Panc1 (cell line): ENCODE measurements at regions not wholly inside any gene's neighbourhood (a gene's known extent, or its start where the extent isn't known, plus 50 kb on each side); places are given as distances from the start of the nearest gene placed in this dataset.

ENCODE experiments used
- ATAC-seq: fragments of 200-7000 bp; cut with Tn5 transposase; 2 replicates; pipeline ENCODE4 v1.9.1; 2020; ENCODE audit warnings: mild to moderate bottlenecking, moderate library complexity
- BruUV-seq: library from RNA; stranded (reverse); fragments of 400-500 nt; replicated peaks from 2 replicates; lab custom pipeline; 2021; lab: Mats Ljungman, UMichigan
- CTCF ChIA-PET: fragments of 300-600 bp; sonication (Branson Sonifier 250); formaldehyde crosslinking; loops from one replicate; lab custom pipeline; 2022; ENCODE audit warnings: antibody characterized with exemption; lab: Charles Lee
- POLR2A ChIA-PET: fragments of 300-600 bp; sonication (Branson Sonifier 250); formaldehyde crosslinking; loops from one replicate; lab custom pipeline; 2022; ENCODE audit warnings: antibody characterized with exemption; lab: Charles Lee
- DNase-seq: peaks from one replicate; pipeline ENCODE4 v3.0.0-alpha.2; 2010; ENCODE audit warnings: low read depth, low spot score
- H3K27ac ChIP-seq: 2 replicates; pipeline ENCODE4 v1.5.1; 2011; ENCODE audit warnings: mild to moderate bottlenecking, low read length, inconsistent platforms
- H3K27me3 ChIP-seq: fragments of 200-500 bp; sonication (Bioruptor generic); 2 replicates; pipeline ENCODE4 v1.6.0; 2014; ENCODE audit warnings: low read length, inconsistent platforms; ENCODE audit not compliant: control insufficient read depth, insufficient read depth
- H3K36me3 ChIP-seq: fragments of 200-500 bp; sonication (Bioruptor generic); 2 replicates; pipeline ENCODE4 v1.5.1; 2014; ENCODE audit warnings: inconsistent platforms, mild to moderate bottlenecking, low read length, moderate library complexity; ENCODE audit not compliant: control insufficient read depth, insufficient read depth
- H3K4me1 ChIP-seq: 2 replicates; pipeline ENCODE4 v1.5.1; 2011; ENCODE audit warnings: inconsistent platforms, mild to moderate bottlenecking, low read length, moderate library complexity; ENCODE audit not compliant: control insufficient read depth, insufficient read depth
- H3K4me3 ChIP-seq, 2 experiments: 2 replicates each; pipeline ENCODE4 v1.5.1; 2011 to 2012; ENCODE audit warnings: low read depth in 2 of 2, low read length in 2 of 2, mild to moderate bottlenecking in 2 of 2, inconsistent platforms in 1 of 2, moderate library complexity in 1 of 2
- H3K9me3 ChIP-seq: fragments of 200-500 bp; sonication (Bioruptor generic); 2 replicates; pipeline ENCODE4 v1.5.1; 2014; ENCODE audit warnings: low read depth, mild to moderate bottlenecking, inconsistent platforms, low read length, moderate library complexity; ENCODE audit not compliant: control insufficient read depth, insufficient read depth
- POLR2AphosphoS5 ChIP-seq: IDR thresholded peaks from 2 replicates; pipeline ENCODE4 v1.6.1; 2012; ENCODE audit warnings: mild to moderate bottlenecking, low read depth, low read length, moderate library complexity
- SIN3A ChIP-seq: IDR thresholded peaks from 2 replicates; pipeline ENCODE4 v1.6.1; 2012; ENCODE audit warnings: low read depth, mild to moderate bottlenecking, low read length, moderate library complexity, borderline replicate concordance; ENCODE audit not compliant: insufficient read depth
- TCF7L2 ChIP-seq: IDR thresholded peaks from 2 replicates; pipeline ENCODE4 v1.6.1; 2011; ENCODE audit warnings: mild to moderate bottlenecking, low read depth, low read length, inconsistent platforms
- in situ Hi-C: cut with HindIII; loops from 2 replicates; pipeline ENCODE4 v1.10.0; 2016; ENCODE audit warnings: low sequenced_read_pairs, low pct_unique_long_range_greater_than_20kb
- intact Hi-C: fragments of 100-400 bp; cut with micrococcal nuclease; formaldehyde crosslinking; loops from one replicate; pipeline ENCODE4 v1.10.0; 2022; ENCODE audit not compliant: unreplicated experiment
- TF ChIP-seq, protein P1 (sequence below), 2 experiments: IDR thresholded peaks; 2 replicates each; pipeline ENCODE4 v1.6.1; 2011 to 2012; ENCODE audit warnings: low read depth in 2 of 2, control low read depth in 1 of 2, low read length in 1 of 2, mild to moderate bottlenecking in 1 of 2, moderate library complexity in 1 of 2; ENCODE audit not compliant: insufficient read depth in 1 of 2
- TF ChIP-seq, protein P2 (sequence below): fragments of 450-650 bp; IDR thresholded peaks from 2 replicates; pipeline ENCODE4 v1.5.1; 2017; ENCODE audit warnings: mild to moderate bottlenecking

DNA sequence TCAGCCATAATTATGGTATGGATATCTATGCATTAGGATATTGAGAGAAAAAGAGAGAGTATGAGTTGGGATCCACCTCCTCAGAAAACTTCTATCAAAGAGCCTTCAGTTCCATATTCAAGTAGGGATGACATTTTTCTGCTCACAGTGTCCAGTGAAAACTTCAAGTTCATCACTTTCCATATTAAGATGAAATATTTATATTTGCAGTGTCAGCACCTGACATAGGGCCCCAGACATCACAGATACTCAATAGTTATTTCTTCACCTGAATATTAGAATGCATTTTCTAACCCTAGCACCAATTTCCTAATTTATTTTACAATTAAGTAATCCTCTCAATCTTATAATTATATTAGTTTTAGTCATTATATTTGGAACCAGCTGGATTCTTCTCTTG is 318.0 kb upstream of the MGAT4C start:
- no peak for ATAC-seq
- intact Hi-C loops (no loop called here), in situ Hi-C loops (no loop called here)
- Histone ChIP-seq H3K9me3 (0 out of 2 replicates have a peak, but pooled peaks cover 3% of the 10 kb centered on the region), H3K27me3 (no peaks in the 10 kb centered on the region), H3K36me3 (no peaks in the 10 kb centered on the region), H3K27ac (no peak overlapping the region), H3K4me1 (no peaks in the 10 kb centered on the region), H3K4me3 (no peak overlapping the region)
- CTCF ChIA-PET, result no interaction called here
- no TSS peak for BruUV-seq
- TF ChIP-seq TCF7L2, result no peak
- TF ChIP-seq SIN3A, result no peak
- TF ChIP-seq, protein P1, sequence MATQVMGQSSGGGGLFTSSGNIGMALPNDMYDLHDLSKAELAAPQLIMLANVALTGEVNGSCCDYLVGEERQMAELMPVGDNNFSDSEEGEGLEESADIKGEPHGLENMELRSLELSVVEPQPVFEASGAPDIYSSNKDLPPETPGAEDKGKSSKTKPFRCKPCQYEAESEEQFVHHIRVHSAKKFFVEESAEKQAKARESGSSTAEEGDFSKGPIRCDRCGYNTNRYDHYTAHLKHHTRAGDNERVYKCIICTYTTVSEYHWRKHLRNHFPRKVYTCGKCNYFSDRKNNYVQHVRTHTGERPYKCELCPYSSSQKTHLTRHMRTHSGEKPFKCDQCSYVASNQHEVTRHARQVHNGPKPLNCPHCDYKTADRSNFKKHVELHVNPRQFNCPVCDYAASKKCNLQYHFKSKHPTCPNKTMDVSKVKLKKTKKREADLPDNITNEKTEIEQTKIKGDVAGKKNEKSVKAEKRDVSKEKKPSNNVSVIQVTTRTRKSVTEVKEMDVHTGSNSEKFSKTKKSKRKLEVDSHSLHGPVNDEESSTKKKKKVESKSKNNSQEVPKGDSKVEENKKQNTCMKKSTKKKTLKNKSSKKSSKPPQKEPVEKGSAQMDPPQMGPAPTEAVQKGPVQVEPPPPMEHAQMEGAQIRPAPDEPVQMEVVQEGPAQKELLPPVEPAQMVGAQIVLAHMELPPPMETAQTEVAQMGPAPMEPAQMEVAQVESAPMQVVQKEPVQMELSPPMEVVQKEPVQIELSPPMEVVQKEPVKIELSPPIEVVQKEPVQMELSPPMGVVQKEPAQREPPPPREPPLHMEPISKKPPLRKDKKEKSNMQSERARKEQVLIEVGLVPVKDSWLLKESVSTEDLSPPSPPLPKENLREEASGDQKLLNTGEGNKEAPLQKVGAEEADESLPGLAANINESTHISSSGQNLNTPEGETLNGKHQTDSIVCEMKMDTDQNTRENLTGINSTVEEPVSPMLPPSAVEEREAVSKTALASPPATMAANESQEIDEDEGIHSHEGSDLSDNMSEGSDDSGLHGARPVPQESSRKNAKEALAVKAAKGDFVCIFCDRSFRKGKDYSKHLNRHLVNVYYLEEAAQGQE (IDR thresholded peaks at IDR 0.05; ENCODE audit: insufficient read depth in 1 of 2, low read depth in 2 of 2, low read length in 1 of 2), result no peak
- TF ChIP-seq, protein P2, sequence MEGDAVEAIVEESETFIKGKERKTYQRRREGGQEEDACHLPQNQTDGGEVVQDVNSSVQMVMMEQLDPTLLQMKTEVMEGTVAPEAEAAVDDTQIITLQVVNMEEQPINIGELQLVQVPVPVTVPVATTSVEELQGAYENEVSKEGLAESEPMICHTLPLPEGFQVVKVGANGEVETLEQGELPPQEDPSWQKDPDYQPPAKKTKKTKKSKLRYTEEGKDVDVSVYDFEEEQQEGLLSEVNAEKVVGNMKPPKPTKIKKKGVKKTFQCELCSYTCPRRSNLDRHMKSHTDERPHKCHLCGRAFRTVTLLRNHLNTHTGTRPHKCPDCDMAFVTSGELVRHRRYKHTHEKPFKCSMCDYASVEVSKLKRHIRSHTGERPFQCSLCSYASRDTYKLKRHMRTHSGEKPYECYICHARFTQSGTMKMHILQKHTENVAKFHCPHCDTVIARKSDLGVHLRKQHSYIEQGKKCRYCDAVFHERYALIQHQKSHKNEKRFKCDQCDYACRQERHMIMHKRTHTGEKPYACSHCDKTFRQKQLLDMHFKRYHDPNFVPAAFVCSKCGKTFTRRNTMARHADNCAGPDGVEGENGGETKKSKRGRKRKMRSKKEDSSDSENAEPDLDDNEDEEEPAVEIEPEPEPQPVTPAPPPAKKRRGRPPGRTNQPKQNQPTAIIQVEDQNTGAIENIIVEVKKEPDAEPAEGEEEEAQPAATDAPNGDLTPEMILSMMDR, result no peak
- no peak for TF ChIP-seq POLR2AphosphoS5
- no peak for DNase-seq
- POLR2A ChIA-PET, result no interaction called here

DNA sequence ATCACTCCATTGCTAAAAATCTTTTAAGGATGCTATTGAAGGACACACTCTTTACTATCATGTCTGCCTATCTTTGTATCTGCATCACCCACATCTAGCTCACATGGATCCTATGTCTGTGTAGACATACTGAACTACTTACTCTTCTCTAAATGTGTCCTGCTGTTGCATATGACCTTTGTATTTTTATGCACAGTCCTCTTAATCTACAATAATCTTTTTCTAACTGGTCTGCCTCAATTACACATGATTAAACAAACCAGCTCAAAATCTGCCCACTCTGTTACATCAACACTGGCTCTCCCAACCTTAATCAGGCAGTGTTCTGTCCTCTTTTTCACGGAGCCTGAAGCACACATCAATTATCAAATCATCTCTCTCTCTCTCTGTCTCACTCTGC is 316.3 kb upstream of the MGAT4C start:
- TF ChIP-seq, protein P2, result no peak
- TF ChIP-seq SIN3A, result no peak
- TF ChIP-seq, protein P1 (IDR thresholded peaks at IDR 0.05; ENCODE audit: insufficient read depth in 1 of 2, low read depth in 2 of 2, low read length in 1 of 2), result no peak
- no peak for TF ChIP-seq POLR2AphosphoS5
- TF ChIP-seq TCF7L2, result no peak
- in situ Hi-C loops, result no loop called here
- no peaks in the 10 kb centered on the region for H3K36me3 ChIP-seq
- H3K27me3 ChIP-seq, result no peaks in the 10 kb centered on the region
- no peak overlapping the region for H3K4me3 ChIP-seq
- intact Hi-C loops, result no loop called here
- ChIA-PET CTCF (no interaction called here), POLR2A (no interaction called here)
- no peaks in the 10 kb centered on the region for H3K9me3 ChIP-seq
- H3K27ac ChIP-seq, result no peak overlapping the region
- BruUV-seq, result no TSS peak
- ATAC-seq, result no peak
- no peaks in the 10 kb centered on the region for H3K4me1 ChIP-seq
- no peak for DNase-seq
